Sigmoid colon (tissue), 6 donors: ENCODE measurements at regions not wholly inside any gene's neighbourhood (a gene's known extent, or its start where the extent isn't known, plus 50 kb on each side); places are given as distances from the start of the nearest gene placed in this dataset.

Experiments
- DNase-seq: peaks from one replicate; pipeline ENCODE4 v3.0.0-alpha.2; 2019
- H3K27ac ChIP-seq, 4 donors: fragments of 200-600 bp; sonication (generic); one replicate each; pipeline ENCODE4 v1.5.1; 2016 to 2019; ENCODE audit warnings: mild to moderate bottlenecking in 1 of 4
- H3K27me3 ChIP-seq, 3 donors: fragments of 200-600 bp; sonication (generic); one replicate each; pipeline ENCODE4 v1.5.1; 2019; ENCODE audit warnings: mild to moderate bottlenecking in 1 of 3
- H3K36me3 ChIP-seq, 4 donors: fragments of 200-600 bp; sonication (generic); one replicate each; pipeline ENCODE4 v1.5.1; 2016 to 2019
- H3K4me1 ChIP-seq, 4 donors: fragments of 200-600 bp; sonication (generic); one replicate each; pipeline ENCODE4 v1.5.1; 2017 to 2019
- H3K4me3 ChIP-seq, 4 donors: fragments of 200-600 bp; sonication (generic); one replicate each; pipeline ENCODE4 v1.5.1; 2017 to 2019; ENCODE audit warnings: mild to moderate bottlenecking in 2 of 4, moderate library complexity in 1 of 4
- H3K9me3 ChIP-seq, 4 donors: fragments of 200-600 bp in 3 of 4; sonication (generic) in 3 of 4; one replicate each; pipeline versions ENCODE4 v1.5.1 to v1.6.1; 2013 to 2019
- EP300 ChIP-seq, 4 donors: sonication (generic); formaldehyde crosslinking; IDR thresholded peaks; one replicate each; pipeline ENCODE4 v1.6.1; 2017; ENCODE audit warnings: antibody characterized with exemption in 4 of 4
- POLR2A ChIP-seq, 2 donors: fragments of 450-650 bp; IDR thresholded peaks; one replicate each; pipeline ENCODE4 v1.6.1; 2016; ENCODE audit warnings: antibody characterized with exemption in 2 of 2, mild to moderate bottlenecking in 2 of 2, moderate library complexity in 2 of 2
- POLR2AphosphoS5 ChIP-seq, 4 donors: sonication (generic); formaldehyde crosslinking; IDR thresholded peaks; one replicate each; pipeline ENCODE4 v1.6.1; 2017; ENCODE audit warnings: antibody characterized with exemption in 4 of 4
- WGBS, 2 donors: extraction: QIAGEN DNeasy Blood & Tissue Kit; methylation state at CpG; one replicate each; pipeline ENCODE4 v1.1.7; 2013; 5-methylcytosine and 5-hydroxymethylcytosine counted together
- intact Hi-C: fragments of 100-400 bp; cut with DNase I; formaldehyde crosslinking; loops from one replicate; pipeline ENCODE4 v1.15.1; 2023
- TF ChIP-seq, protein P1 (sequence below), 4 experiments: fragments of 450-650 bp in 3 of 4; fragments of 200-600 bp in 1 of 4; IDR thresholded peaks; one replicate each; pipeline ENCODE4 v1.5.1; 2016 to 2019; ENCODE audit warnings: antibody characterized with exemption in 4 of 4, mild to moderate bottlenecking in 3 of 4, moderate library complexity in 2 of 4
- donor health status: healthy with polysubstance abuse.
- donor health status: healthy.

DNA sequence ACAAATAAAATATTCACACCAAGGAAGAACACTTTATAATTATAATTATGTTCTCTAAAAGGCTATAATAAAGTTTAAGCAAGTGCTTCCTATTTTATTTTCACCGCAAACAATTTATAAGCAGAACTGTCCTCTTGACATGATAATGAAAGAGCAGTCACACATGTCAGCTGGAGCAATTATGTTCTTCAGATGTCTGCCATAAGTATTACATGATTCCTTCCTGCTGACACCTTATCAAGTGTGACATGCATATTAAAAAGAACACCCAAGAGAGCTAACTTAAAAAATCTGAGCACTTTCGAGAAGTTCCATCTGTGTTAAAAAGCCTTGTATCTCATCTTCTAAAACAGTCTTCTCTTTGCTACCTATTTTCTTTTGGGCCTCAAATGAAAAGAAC is 249.5 kb downstream of the SQOR start:
- Histone ChIP-seq H3K36me3 (no peaks in the 10 kb centered on the region), H3K9me3 (no peaks in the 10 kb centered on the region), H3K27me3 (no peaks in the 10 kb centered on the region), H3K4me1 (no peaks in the 10 kb centered on the region), H3K4me3 (no peak overlapping the region), H3K27ac (no peak overlapping the region)
- 91 to 92% methylated on average over 2 of the region's 2 CpGs for WGBS, 2 donors
- TF ChIP-seq, protein P1, sequence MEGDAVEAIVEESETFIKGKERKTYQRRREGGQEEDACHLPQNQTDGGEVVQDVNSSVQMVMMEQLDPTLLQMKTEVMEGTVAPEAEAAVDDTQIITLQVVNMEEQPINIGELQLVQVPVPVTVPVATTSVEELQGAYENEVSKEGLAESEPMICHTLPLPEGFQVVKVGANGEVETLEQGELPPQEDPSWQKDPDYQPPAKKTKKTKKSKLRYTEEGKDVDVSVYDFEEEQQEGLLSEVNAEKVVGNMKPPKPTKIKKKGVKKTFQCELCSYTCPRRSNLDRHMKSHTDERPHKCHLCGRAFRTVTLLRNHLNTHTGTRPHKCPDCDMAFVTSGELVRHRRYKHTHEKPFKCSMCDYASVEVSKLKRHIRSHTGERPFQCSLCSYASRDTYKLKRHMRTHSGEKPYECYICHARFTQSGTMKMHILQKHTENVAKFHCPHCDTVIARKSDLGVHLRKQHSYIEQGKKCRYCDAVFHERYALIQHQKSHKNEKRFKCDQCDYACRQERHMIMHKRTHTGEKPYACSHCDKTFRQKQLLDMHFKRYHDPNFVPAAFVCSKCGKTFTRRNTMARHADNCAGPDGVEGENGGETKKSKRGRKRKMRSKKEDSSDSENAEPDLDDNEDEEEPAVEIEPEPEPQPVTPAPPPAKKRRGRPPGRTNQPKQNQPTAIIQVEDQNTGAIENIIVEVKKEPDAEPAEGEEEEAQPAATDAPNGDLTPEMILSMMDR (IDR thresholded peaks at IDR 0.05), result no peak
- TF ChIP-seq POLR2AphosphoS5 (IDR thresholded peaks at IDR 0.05) (no peak), POLR2A (IDR thresholded peaks at IDR 0.05) (no peak), EP300 (IDR thresholded peaks at IDR 0.05) (no peak)
- no peak for DNase-seq
- intact Hi-C loops, result no loop called here

- Histone ChIP-seq H3K36me3 (no peaks in the 10 kb centered on the region), H3K9me3 (no peaks in the 10 kb centered on the region), H3K4me3 (no peak overlapping the region), H3K27ac (no peak overlapping the region), H3K4me1 (no peaks in the 10 kb centered on the region), H3K27me3 (no peaks in the 10 kb centered on the region)
- intact Hi-C loops, result no loop called here
- TF ChIP-seq, protein P1 (IDR thresholded peaks at IDR 0.05), result no peak
- TF ChIP-seq POLR2AphosphoS5 (IDR thresholded peaks at IDR 0.05), result no peak
- TF ChIP-seq EP300 (IDR thresholded peaks at IDR 0.05), result no peak
- TF ChIP-seq POLR2A (IDR thresholded peaks at IDR 0.05), result no peak
- WGBS, 2 donors, result 76 to 81% methylated on average over 6 of the region's 6 CpGs
- DNase-seq, result no peak
These were observed 250.1 kb downstream of the SQOR start for GRCh38 chr15:45884755-45885445.

DNA sequence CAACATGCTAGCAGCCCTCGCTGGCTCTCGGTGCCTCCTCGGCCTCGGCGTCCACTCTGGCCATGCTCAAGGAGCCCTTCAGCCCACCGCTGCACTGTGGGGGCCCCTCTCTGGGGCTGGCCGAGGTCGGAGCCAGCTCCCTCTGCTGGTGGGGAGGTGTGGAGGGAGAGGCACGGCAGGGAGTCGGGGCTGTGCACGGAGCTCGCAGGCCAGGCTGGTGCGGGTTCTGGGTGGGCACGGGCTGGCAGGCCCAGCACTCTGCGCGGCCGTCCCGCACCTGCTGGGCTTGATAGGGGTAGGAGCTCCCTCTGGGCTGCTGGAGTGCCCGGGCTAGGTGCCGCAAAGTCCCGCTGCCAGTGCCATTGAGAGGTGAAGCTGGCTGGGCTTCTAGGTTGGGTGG is 251.0 kb downstream of the SQOR start:
- Histone ChIP-seq H3K4me3 (no peak overlapping the region), H3K27me3 (no peaks in the 10 kb centered on the region), H3K4me1 (no peaks in the 10 kb centered on the region), H3K9me3 (no peaks in the 10 kb centered on the region), H3K27ac (no peak overlapping the region), H3K36me3 (no peaks in the 10 kb centered on the region)
- TF ChIP-seq POLR2AphosphoS5 (IDR thresholded peaks at IDR 0.05) (no peak), EP300 (IDR thresholded peaks at IDR 0.05) (no peak), POLR2A (IDR thresholded peaks at IDR 0.05) (no peak)
- TF ChIP-seq, protein P1 (IDR thresholded peaks at IDR 0.05), result no peak
- DNase-seq, result no peak
- intact Hi-C loops, result no loop called here
- 95 to 97% methylated on average over 21 of the region's 21 CpGs for WGBS, 2 donors

GRCh38 chr15:45891766-45892165 is 256.9 kb downstream of the SQOR start:
- Histone ChIP-seq H3K4me3 (no peak overlapping the region), H3K4me1 (peaks cover 0 to 19% (median 15%) of the 10 kb centered on the region in 4 donors), H3K9me3 (no peaks in the 10 kb centered on the region), H3K36me3 (no peaks in the 10 kb centered on the region), H3K27me3 (no peaks in the 10 kb centered on the region), H3K27ac (peak overlapping the region in 3 of 4 donors; percentile 34 to 66 (median 54))
- intact Hi-C loops, result loop anchor here (2.0 kb wide), 1 partner anchor 181 kb away; no protein-coding TSS in a partner anchor
- 13 to 39% methylated on average over 2 of the region's 2 CpGs for WGBS, 2 donors
- TF ChIP-seq EP300 (IDR thresholded peaks at IDR 0.05), result peak in 3 of 4 donors; percentile 33 to 55 (median 51)
- TF ChIP-seq POLR2A (IDR thresholded peaks at IDR 0.05), result no peak
- TF ChIP-seq POLR2AphosphoS5 (IDR thresholded peaks at IDR 0.05), result peak; percentile 29 to 80 (median 66)
- no peak for DNase-seq

- Histone ChIP-seq H3K4me1 (peaks cover 0 to 19% (median 15%) of the 10 kb centered on the region in 4 donors), H3K4me3 (no peak overlapping the region)
- intact Hi-C loops, result loop anchor here (2.0 kb wide), 1 partner anchor 181 kb away; no protein-coding TSS in a partner anchor
These were observed 257.4 kb downstream of the SQOR start for GRCh38 chr15:45892182-45892581.

More at GRCh38 chr15:45892182-45892581, 257.4 kb downstream of the SQOR start:
- TF ChIP-seq POLR2AphosphoS5 (IDR thresholded peaks at IDR 0.05) (no peak), POLR2A (IDR thresholded peaks at IDR 0.05) (no peak), EP300 (IDR thresholded peaks at IDR 0.05) (no peak)
- TF ChIP-seq, protein P1 (IDR thresholded peaks at IDR 0.05), result no peak
- 69 to 74% methylated on average over 3 of the region's 3 CpGs for WGBS, 2 donors
- Histone ChIP-seq H3K36me3 (no peaks in the 10 kb centered on the region), H3K27ac (peak overlapping the region in 3 of 4 donors; percentile 34 to 66 (median 54)), H3K9me3 (no peaks in the 10 kb centered on the region), H3K27me3 (no peaks in the 10 kb centered on the region)
- no peak for DNase-seq
